Renal cortex interstitium (tissue), 11 donors: ENCODE measurements at regions not wholly inside any gene's neighbourhood (a gene's known extent, or its start where the extent isn't known, plus 50 kb on each side); places are given as distances from the start of the nearest gene placed in this dataset.
"Not testable (repeated sequence)": the region's sequence is repeated elsewhere in the genome, so short reads cannot be mapped to it uniquely, and the experiment has no call there.

Experiments used
- DNase-seq, 11 donors: peaks; one replicate each; pipeline ENCODE4 v3.0.0-alpha.2; 2013; ENCODE audit warnings: low read depth in 9 of 11, low spot score in 4 of 11; ENCODE audit errors: extremely low read depth in 1 of 11

DNA sequence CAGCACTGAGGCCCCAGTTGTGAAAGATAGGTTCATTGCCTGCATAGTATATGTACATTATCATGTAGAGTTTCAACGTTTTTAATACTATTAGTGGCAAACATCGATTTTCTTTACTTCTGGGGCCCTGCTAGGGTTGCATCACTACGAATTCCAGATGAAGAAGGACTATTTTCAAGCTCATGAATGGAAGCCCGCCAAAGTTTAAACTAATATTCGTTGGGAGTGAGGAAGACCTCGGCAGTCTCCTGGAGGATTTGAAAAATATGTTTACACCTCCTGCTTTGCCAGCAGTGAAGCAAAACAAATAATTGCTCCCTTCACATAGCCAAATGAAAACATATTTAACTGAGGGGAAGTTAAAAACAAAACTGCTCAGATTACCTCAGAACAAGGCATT lies 672.9 kb upstream of the NOVA1 start:
- DNase-seq = no peak

- no peak for DNase-seq
Observed at GRCh38 chr14:27278341-27278740, 680.5 kb upstream of the NOVA1 start.

GRCh38 chr14:27305441-27305945 lies 707.7 kb upstream of the NOVA1 start:
- no peak for DNase-seq

- not testable (repeated sequence) for DNase-seq
Observed at GRCh38 chr14:27312730-27313129, 714.9 kb upstream of the NOVA1 start.

- DNase-seq = no peak
Observed at GRCh38 chr14:27314231-27314630, 716.4 kb upstream of the NOVA1 start.

- DNase-seq = no peak
Observed at GRCh38 chr14:27315477-27315876, 717.6 kb upstream of the NOVA1 start.

GRCh38 chr14:27315947-27316346 lies 718.1 kb upstream of the NOVA1 start:
- DNase-seq = no peak

DNA sequence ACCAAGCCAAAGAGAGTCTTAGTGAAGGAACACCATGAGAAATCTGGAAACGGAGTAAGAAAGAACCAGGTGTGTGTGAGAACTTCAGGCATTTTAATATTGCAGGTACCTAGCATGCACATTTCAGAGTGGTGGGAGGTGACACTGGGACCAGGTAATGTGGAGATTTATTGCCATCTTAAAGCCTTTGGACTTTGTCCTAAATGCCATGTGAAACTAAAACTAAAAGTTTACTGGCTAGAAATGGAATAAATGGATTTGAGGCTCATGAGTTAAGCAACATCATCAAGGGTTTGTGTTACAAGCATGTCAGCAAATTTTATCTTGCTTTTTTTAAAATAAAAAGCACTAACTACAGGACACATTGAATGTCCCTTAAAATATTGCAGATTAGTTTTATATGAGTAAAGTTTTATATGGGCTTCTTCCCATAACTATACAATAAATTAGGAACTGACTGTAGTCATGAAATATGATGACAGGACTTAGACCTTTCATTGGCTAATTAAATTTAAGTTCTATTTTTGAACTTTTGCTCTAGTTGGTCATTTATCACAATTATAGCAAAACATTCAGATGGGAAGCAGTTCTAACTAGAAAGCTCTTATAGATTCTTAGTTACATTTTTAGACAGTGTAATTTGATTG lies 721.1 kb upstream of the NOVA1 start:
- DNase-seq = peak in 2 of 11 donors; percentile 7 to 11

DNA sequence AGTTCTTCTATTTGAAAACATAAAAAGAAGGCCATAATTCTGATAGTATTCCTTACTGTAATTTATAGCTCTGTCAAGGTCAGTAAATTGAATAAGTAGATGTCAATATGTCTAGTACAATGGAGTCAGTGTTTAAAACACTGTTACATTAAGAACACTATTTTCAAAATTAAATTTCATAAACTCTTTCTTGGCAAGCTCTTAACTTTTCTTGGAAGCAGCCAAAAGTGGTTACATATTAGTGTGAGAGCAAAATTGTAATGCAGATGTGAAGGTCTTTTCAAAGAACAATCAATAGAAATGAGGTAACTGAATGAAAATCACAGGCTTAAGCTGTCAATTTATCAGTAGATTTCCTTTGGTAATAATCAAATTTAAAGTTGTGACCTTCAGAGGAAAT lies 722.4 kb upstream of the NOVA1 start:
- no peak for DNase-seq

- no peak for DNase-seq
Observed at GRCh38 chr14:27327095-27327494, 729.3 kb upstream of the NOVA1 start.

GRCh38 chr14:27338012-27338411 lies 740.2 kb upstream of the NOVA1 start:
- DNase-seq = no peak

DNA sequence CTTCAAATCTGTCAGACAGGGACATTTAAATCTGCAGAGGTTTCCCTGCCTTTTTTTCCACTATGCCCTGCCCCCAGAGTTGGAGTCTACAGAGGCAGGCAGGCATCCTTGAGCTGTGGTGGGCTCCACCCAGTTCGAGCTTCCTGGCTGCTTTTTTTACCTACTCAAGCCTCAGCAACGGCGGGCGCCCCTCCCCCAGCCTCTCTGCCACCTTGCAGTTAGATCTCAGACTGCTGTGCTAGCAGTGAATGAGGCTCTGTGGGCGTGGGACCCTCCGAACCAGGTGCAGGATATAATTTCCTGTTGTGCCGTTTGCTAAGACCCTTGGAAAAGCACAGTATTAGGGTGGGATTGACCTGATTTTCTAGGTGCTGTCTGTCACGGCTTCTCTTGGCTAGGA lies 765.2 kb upstream of the NOVA1 start:
- DNase-seq = not testable (repeated sequence)

DNA sequence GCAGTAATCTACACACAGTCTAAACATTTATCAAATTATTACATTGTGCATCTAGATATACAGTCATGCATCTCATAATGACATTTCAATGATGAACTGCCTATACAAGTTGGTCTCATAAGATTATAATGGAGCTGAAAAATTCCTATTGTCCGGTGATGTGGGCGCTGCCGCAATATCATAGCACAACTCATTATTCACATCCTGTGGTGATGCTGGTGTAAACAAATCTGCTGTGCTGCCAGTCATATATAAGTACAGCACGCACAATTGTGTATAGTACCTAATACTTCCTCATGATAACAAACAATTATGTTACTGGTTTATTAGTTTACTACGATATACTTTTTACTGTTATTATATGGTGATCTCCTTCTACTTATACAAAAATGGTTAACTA lies 768.8 kb upstream of the NOVA1 start:
- no peak for DNase-seq

DNA sequence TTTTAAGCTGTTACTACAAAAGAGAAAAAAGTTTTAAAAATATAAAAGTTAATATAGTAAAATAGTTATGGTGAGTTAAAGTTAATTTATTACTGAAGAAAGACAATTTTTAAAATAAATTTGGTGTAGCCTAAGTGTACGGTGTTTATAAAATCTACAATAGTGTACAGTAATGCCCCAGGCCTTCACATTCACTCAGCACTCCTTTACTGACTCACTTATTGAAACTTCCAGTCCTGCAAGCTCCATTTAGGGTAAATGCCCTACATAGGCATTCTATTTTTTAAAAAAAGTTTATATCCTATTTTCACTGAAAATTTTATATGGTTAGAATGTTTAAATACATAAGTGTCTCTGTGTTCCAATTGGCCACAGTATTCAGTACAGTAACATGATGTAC lies 769.5 kb upstream of the NOVA1 start:
- no peak for DNase-seq

DNA sequence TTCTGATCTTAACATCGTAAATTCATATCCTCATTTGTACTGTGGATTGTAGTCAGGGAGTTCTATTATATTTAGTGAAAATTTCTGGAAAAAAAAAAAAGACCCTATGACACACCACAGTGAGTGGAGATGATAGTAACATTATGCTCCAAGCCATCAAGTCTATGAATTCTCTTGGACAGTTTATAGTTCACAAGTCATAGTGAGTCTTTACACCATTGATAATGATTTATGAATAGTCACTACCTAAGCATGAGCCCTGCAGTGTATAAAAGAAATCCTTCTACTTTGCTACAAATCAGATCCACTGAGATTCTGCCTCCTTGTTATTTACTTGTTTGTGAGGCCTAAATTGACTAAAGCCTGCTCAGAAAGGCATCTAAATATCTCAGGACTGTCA lies 772.2 kb upstream of the NOVA1 start:
- DNase-seq = no peak

DNA sequence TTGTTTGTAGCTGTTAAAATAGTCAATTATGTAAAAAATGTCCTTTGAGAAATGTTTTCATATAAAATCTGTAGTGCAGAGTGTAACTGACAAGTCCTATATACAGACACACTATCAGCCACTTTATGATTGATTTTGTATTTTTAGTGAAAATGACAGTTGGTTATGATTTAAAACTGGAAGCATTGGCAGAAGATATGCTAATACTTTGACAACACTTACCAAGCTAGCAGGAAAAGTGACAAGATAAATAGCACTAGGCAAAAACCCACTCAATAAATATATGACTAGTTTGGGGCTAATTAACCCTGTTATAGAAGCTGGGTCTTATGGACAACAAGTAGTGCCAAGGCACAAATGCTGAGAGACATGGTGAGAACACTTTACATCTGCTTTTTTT lies 772.9 kb upstream of the NOVA1 start:
- no peak for DNase-seq

DNA sequence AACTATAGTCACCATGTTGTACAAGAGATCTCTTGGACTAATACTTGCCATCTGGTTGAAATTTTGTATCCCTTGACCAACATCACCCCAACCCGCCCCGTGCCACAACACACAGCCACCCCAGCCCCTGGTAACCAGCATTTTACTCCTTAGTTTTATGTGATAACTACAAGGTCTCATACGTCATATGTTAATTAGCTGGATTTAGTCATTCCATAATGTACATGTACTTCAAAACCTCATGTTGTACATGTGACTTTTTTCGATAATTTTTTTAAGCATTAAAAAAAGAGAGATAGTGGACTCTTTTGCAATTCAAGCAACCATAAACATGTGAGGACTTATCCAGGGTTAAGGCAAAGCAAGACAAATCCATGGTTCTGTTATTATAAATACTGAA lies 773.4 kb upstream of the NOVA1 start:
- DNase-seq = no peak

- no peak for DNase-seq
Observed at GRCh38 chr14:27371868-27372267, 774.0 kb upstream of the NOVA1 start.

DNA sequence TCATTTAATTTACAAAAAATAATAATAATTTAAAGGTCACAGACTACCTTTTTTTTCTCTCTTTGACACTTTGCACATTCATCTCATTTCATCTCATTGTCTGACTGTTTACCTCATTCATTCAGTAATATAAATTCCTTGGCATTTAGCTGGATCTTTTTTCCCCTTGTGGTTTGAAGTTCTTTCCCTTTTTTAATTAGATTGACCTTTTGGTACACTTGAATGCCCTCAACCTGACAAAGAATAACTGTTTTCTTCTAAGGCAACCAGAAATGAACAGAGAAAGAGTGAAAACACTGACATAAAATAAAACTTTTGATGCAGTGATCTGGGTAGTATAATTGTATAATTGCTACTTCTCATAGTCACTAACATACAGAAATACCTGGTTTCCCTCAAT lies 774.9 kb upstream of the NOVA1 start:
- DNase-seq = peak in 1 of 11 donors; percentile 1

- DNase-seq = no peak
Observed at GRCh38 chr14:27384124-27384523, 786.3 kb upstream of the NOVA1 start.

DNA sequence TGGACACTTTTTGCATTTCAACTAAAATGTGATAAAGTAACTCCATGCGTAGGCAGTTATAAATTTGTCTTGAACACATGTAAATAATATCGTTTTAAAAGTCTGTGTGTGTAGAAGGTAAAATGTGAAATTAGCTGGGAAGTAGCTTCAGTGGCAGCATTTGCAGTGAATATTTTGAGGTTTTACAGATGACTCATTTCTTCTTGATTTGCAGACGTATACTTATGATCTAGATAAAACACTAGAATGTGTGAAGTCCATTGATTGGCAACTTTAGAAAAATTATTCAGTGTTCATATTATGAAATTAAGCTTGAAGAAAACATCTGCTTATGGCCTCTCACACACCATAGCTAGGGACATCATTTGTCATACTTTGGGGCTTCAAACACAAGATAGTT lies 788.6 kb upstream of the NOVA1 start:
- no peak for DNase-seq
